Kidney glomerular epithelial cell (primary cell): ENCODE measurements at regions not wholly inside any gene's neighbourhood (a gene's known extent, or its start where the extent isn't known, plus 50 kb on each side); places are given as distances from the start of the nearest gene placed in this dataset.
A peak's percentile ranks its signal among the peaks of the same experiment; 100 is the strongest.
"Not testable (repeated sequence)": the region's sequence is repeated elsewhere in the genome, so short reads cannot be mapped to it uniquely, and the experiment has no call there.

ENCODE experiments used
- DNase-seq: peaks from one replicate; lab custom pipeline; 2025; lab: John Stamatoyannopoulos, UW

GRCh38 chr2:48220501-48220900 is 94.0 kb upstream of the FOXN2 start:
- no peak for DNase-seq

DNA sequence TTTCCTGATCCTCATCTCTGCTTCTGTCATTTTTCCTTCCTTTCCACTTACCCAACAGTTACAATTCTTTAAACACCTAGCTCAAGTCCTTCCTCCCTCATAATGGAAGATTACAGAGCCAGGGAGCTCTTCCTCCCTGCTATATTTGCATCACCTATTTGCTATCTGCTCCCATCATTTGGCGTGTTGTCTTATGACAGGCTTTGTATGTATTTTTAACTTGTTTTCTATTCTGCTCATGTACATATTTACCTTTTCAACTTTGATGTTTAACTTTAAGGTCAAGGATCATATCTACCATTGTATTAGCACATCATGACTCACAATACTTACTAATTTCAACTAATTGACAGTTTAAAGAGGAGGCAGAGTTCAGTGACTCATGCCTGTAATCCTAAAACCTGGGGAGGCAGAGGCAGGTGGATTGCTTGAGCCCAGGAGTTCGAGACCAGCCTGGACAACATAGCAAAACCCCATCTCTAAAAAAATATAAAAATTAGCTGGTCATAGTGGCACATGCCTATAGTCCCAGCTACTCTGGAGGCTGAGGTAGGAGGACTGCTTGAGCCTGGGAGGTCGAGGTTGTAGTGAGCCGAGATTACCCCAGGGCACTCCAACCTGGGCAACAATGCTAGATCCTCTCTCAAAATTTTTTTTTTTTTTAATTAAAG is 92.5 kb upstream of the FOXN2 start:
- no peak for DNase-seq

DNA sequence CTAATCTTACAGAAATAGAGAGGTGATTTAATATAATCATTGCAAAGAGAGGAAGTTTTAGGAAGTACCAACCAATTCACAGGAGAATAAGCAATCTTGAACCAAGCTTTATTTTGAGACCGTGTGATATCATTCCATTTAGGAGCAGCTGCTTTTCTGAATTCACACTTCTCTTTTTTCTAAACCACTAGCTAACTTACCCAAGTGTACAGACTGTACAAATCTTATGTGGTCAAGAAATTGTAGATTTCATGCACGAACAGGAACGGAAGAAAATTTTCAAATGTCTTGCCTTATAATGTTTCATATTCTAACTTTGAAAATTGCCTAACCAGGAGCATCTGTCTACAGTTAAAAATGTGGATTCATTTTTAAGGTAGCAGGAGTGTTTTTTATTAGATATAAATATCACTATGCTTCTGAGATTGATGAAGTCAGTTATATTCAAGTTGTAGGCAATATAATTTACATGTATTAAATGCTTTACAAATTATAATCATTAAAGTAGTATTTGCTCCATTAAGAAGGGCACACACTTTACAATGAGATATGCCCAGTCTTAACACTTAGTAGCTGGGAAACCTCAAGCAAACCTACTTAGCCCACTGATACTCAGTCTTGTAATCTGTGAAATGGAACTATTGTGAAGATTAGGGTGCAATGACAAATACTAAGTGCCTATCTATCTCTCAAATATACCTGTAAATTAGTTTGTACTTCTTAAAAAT is 86.7 kb upstream of the FOXN2 start:
- DNase-seq, result no peak

DNA sequence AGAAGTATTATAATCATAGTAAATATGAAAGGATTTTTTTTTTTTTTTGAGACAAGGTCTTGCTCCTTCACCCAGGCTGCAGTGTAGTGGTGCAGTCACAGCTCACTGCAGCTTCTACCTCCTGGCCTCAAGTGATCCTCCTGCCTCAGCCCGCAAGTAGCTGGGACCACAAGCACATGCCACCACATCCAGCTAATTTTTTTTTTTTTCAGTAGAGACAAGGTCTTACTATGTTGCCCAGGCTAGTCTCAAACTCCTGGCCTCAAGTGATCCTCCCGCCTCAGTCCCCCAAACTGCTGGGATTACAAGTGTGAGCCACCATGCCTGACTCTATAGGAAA is 86.2 kb upstream of the FOXN2 start:
- no peak for DNase-seq

DNA sequence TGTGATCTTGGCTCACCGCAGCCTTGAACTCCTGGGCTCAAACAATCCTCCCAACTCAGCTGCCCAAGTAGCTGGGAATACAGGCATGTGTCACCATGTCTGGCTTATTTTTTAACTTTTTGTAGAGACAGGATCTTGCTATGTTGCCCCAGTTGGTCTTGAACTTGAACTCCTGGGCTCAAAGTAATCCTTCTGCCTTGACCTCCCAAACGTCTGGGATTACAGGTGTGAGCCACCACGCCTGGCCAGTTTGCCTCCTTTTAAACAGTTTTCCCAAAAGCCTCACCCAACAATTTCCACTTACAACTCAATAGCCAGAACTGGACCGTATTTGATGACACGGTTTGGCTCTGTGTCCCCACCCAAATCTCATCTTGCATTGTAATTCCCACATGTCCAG is 85.4 kb upstream of the FOXN2 start:
- DNase-seq, result no peak

DNA sequence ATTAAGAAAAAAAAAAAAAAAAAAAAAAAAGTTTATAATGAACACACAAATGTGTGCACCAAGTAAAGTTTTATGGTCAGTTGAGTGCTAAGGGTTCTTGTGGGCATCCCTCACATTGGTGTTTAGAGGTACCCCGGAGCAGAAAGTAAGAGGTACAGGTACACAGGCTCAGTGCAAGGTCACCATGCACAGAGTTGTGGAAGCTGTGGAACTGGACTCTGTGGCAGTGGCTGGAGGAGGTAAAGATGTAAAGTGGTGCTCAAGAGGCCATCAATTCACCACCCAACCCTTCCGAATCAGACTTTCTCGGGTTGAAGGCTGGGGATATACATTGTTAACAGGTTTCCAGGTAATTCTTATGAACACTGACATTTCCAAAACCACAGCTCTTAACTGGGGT is 83.6 kb upstream of the FOXN2 start:
- DNase-seq, result no peak

DNA sequence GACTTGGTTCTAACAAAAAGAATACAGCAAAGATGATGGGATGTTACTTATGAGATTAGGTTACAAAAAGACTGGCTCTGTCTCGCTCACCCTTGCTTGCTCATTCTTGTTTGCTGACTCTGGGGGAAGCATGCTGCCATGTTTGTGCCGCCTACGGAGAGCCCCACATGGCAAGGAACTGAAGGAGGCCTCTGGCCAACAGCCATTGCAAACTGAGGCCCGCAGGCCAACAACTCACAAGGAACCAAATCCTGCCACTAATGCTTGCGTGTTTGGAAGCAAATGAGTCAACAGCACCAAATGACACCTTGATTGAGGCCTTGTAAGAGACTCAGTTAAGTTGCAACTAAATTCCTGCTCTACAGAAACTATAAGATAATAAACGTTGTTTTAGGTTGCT is 82.1 kb upstream of the FOXN2 start:
- no peak for DNase-seq

GRCh38 chr2:48233005-48233404 is 81.5 kb upstream of the FOXN2 start:
- DNase-seq, result no peak

DNA sequence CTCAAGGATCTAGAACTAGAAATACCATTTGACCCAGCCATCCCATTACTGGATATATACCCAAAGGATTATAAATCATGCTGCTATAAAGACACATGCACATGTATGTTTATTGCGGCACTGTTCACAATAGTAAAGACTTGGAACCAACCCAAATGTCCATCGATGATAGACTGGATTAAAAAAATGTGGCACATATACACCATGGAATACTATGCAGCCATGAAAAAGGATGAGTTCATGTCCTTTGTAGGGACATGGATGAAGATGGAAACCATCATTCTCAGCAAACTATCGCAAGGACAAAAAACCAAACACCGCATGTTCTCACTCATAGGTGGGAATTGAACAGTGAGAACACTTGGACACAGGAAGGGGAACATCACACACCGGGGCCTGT is 80.7 kb upstream of the FOXN2 start:
- DNase-seq, result not testable (repeated sequence)

DNA sequence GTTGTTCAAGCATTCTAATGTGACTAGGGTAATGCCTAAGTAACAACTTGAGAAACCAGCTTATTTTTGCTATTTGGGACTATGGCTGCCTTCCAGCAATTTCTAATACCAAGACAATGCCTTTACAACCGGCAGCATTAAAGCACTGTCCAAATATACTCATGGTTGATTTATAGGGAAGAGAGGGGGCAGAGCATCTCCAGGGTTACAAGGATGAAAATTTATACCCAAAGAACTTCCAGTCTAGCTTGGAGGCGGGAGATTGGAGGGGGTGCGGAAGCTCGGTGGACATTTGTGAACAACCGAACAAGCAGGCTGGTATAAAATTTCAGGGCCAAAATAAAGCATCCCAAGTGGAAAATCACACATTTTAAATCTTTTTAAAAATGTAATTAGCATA is 79.4 kb upstream of the FOXN2 start:
- no peak for DNase-seq

DNA sequence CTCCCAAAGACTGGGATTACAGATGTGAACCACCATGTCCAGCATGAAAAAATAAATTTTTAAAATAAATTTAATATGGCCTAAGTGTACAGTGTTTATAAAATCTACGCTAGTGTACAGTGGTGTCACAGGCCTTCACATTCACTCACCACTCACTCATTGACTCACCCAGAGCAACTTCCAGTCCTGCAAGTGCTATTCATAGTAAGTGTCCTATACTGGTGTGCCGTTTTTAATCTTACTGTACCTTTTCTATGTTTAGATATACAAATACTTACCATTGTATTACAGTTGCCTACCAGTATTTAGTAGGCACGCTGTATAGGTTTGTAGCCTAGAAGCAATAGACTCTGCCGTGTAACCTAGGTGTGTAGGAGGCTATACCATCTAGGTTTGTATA is 76.1 kb upstream of the FOXN2 start:
- DNase-seq, result no peak

- DNase-seq, result no peak
Observed at GRCh38 chr2:48240912-48241311, 73.6 kb upstream of the FOXN2 start.

DNA sequence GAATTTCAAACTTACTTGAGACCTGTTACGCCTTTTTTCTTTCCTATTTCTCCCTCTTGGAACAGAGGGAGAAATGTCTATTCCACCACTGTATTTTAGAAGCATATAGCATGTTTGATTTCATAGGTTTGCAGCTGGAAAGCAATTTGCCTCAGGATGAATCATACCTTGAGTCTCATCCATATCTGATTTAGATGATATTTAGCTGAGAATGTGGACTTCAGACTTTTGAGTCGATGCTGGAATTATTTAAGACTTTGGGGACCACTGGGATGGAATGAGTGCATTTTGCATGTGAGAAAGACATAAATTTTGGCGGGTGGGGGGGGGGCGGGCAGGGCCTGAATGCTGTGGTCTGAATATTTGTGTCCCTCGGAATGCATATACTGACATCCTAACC is 67.3 kb upstream of the FOXN2 start:
- no peak for DNase-seq

DNA sequence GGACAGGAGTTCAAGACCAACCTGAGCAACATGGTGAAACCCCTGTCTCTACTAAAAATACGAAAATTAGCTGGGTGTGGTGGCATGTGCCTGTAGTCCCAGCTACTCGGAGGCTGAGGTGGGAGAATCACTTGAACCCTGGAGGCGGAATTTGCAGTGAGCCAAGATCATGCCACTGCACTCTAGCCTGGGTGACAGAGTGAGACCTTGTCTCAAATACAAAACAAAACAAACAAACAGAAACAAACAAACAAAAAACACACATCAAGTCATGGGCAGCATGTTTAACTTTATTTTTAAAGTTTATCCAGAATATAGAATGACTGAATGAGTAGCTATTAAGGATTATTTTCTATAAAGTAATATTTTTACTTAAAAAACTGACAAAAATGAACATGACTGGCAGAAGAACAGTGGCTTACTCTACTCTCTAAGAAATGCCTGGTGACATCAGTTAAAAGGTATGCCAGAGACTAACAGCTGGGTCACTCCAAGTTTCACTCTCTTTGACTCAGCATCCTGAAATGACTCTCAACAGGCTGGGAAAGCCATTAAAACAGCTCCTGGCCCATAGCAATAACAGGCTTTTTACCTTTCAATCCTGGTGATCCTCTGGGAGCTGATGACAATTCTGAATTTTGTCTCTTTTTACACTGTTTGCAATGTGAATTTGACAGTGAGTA is 66.1 kb upstream of the FOXN2 start:
- peak; percentile 88 for DNase-seq

DNA sequence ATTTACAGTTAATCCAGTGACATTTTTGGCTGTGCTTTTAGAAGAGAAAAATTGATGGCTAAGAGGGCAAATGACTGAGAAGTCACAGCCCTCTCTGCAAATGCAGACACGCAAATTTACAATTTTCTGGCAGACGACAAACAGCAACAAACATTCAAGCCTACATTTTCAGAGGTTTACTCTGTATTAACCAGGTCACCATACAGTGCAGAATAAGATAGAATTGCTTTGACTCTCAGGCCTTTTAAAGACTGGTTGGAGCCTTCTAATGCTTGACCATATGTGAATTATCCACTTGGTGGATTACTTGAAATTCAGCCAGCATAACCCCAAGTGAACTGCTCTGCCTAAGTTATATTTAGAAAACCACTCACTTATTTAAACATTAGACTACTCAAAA is 65.5 kb upstream of the FOXN2 start:
- DNase-seq, result peak; percentile 16

GRCh38 chr2:48249631-48250473 is 64.6 kb upstream of the FOXN2 start:
- no peak for DNase-seq

DNA sequence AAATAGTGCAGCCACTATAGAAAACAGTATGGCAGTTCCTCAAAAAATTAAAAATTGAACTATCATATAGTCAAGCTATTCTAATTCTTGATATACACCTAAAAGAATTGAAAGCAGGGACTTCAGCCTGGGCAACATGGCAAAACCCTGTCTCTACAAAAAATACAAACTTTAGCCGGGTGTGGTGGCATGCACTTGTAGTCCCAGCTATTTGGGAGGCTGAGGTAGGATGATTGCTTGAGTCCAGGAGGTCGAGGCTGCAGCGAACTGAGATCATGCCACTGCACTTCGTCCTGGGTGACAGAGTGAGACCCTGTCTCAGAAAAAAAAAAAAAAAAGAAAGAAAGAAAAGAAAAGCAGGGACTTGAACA is 64.0 kb upstream of the FOXN2 start:
- DNase-seq, result no peak

DNA sequence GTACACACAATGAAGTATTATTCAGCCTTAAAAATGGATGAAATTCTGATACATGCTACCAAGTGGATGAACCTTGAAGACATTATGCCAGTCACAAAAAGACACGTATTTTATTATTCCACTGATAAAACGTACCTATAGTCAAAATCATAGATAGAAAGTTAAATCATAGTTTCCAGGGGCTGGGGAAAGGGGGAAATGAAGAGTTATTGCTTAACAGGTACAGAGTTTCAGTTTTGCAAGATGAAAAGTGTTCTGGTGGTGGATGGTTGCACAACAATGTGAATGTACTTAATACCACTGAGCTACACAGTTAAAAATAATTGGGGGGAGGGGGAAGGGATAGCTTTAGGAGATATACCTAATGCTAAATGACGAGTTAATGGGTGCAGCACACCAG is 63.5 kb upstream of the FOXN2 start:
- DNase-seq, result no peak

DNA sequence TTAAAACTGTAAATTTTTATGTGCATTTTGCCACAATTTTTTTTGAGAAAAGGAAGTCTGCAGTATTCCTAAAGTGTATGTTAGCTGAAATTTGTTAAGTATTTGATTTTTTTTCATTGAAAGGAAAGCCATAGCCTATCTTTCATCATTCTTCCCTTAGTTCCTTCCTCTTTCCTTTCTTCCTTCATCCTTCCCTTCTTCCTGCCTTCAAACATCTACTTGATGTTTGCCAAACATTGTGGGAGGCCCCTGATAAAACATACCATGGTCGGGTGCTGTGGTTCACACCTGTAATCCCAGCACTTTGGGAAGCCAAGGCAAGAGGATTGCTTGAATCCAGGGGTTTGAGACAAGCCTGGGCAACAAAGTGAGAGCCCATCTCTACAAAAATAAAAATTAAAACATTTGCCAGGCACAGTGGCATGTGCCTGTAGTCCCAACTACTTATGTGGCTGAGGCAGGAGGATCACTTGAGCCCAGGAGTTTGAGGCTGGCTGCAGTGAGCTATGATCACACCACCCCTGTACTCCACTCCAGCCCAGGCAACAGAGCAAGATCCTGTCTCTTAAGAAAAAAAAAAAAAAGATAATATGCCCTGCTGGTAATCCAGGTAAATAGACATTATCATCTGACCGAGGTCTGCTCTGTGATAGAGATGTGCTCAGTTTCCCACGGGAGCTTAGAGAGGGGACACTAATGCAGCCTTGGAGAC is 62.9 kb upstream of the FOXN2 start:
- no peak for DNase-seq

- DNase-seq, result no peak
Observed at GRCh38 chr2:48253301-48253700, 61.2 kb upstream of the FOXN2 start.

GRCh38 chr2:48254839-48255238 is 59.6 kb upstream of the FOXN2 start:
- no peak for DNase-seq

GRCh38 chr2:48257456-48257855 is 57.0 kb upstream of the FOXN2 start:
- DNase-seq, result no peak
